GM18505 (cell line): ENCODE measurements at regions not wholly inside any gene's neighbourhood (a gene's known extent, or its start where the extent isn't known, plus 50 kb on each side); places are given as distances from the start of the nearest gene placed in this dataset.
"Not testable (repeated sequence)": the region's sequence is repeated elsewhere in the genome, so short reads cannot be mapped to it uniquely, and the experiment has no call there.

Experiments
- ATAC-seq: cut with Tn5 transposase; IDR thresholded peaks from one replicate; pipeline ENCODE4 v1.9.1; 2021; ENCODE audit not compliant: unreplicated experiment
- POLR2A ChIP-seq: IDR thresholded peaks from 4 replicates; pipeline ENCODE4 v1.6.1; 2011; ENCODE audit warnings: borderline replicate concordance; ENCODE audit not compliant: insufficient read depth, insufficient read length; ENCODE audit errors: extremely low read depth

DNA sequence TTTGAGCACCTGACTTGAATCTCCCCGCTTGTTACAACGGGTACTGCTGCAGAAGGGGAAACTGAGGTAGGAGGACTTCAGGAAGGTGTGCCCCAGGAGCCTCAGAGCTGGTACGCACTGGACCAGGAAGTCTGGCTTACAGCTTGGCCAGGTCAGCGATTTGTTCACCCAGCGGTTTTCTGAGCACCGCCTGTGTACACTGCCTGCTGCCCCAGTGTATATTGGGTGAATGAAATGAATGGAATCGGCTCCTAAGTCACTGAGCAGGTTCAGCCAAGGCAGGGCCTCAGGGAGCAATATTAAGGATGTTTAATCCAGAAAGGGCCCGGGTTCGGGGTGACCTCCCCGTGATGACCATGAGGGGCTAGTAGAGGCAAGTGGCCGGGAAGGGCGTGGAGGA is 164.0 kb upstream of the CIBAR2 start:
- no peak for TF ChIP-seq POLR2A

DNA sequence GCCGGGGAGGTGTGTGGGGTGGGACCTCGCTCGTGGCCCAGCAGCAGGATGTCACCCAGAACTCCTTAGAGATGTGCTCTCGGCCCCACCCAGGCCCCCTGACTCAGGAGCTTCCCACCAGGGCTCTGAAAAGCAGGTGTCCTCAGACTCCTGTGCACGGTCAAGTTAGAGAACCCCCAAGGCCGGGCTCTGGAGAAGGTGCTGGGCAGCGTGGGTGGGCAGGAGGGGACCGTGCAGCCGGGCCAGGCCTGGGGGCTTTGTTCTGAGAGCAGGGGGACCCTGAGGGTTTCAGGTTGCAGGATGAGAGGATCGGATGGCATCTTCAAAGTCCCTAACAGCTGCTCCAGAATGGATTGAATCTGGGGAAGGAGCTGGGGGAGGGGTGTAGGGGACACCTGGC is 164.4 kb upstream of the CIBAR2 start:
- TF ChIP-seq POLR2A: no peak
- no peak for ATAC-seq

More for the DNA sequence above, 164.0 kb upstream of the CIBAR2 start:
- ATAC-seq: no peak

DNA sequence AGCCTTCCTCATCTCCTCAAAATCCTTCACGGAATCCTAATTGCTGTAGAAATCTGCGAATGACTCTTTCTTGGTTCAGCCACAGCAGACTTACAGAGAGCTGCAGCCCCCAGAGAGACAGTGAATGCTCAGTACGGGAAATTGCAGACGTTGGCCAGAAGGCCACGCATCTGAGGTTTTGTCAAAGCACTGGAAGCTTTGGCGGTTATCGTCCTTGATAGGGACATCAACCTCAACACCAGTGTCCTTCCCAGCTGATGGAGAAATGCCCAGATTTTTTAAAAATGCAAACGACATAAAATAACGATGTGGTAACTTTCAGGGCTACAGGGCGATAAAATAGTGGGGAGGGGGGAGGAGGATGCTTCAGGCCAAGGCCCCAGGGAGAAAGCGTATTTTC is 166.6 kb upstream of the CIBAR2 start:
- TF ChIP-seq POLR2A: no peak
- no peak for ATAC-seq

DNA sequence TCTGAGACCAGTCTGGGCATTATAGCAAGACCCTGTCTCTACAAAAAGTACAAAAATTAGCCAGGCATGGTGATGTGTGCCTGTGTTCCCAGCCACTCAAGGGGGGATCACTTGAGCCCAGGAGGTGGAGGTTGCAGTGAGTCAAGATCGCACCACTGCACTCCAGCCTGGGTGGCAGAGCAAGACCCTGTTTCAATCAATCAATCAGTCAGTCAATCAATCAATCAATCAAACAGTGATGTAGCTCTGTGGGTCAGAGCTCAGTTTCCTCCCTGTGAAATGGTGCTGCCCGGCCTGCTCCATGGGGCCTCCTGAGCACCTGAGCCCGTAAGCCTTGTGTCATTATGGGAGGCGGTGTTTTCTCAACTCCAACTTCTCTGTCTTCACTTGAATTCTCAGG is 167.1 kb upstream of the CIBAR2 start:
- no peak for TF ChIP-seq POLR2A
- no peak for ATAC-seq

DNA sequence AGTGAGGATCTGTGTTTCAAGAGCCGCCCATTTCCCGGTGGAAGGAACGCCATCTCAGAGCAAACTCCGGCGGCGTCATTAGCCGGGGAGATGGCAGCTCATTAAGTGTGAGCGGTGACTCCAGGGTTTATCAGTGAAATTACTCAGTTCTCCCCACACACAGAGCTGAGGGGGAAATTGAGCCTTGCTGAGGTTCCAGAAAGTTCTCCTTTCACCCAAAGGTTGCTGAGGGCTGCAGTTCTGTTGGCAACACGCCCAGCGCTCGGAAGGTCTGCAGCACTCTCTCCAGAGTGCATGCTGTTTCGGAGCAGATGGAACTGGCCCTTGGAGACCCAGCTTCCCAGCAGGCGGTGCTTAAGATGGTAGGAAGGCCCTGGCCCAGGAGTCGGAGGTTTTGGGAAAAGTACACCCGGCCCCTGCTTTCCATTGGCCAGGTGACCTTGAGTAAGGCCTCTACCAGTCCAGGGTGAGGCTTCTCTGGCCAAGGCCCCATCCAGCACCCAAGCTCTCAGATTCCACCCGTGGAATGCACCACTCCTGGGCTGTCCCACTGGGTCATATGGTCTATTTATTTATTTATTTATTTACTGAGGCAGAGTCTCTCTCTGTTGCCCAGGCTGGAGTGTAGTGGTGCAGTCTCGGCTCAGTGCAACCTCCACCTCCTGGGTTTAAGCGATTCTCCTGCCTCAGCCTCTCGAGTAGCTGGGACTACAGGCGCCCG is 167.7 kb upstream of the CIBAR2 start:
- no peak for TF ChIP-seq POLR2A
- ATAC-seq: no peak

DNA sequence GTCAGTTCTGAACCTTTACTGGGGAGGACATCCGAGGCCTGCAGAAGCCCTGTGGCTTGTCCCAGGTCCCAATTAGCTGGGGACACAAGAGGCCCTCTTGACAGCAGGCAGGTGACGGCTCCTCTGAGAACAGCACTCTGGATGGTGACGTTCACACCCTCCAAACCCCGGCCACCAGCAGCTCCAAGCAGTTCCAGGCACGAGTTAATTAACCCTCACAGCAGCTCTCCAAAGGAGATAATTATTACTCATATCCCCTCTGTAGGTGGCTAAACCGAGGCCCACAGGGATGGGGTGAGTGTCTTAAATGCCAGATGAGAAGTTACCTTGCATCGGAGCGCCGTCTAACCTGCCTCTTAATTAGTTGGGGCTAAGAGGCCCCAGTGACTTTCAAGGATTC is 168.9 kb upstream of the CIBAR2 start:
- TF ChIP-seq POLR2A: no peak
- no peak for ATAC-seq

DNA sequence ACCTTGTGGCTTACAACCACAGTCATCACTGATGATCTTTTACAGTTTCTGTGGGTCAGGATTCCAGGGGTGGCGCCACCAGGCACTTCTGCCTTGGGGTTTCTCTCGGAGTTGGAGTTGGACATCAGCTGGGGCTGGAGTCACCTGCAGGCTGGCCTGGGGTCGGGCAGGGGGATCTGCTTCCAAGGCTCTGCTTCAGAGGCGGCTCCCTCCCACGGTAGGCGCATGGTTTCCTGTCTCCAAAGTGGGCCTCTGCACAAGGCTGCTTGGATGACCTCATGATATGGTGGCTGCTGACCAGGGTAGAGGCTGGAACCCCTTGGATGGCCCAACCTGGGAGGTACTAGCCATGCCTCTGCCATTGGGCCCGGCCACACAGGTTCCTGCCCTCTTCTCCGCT is 170.6 kb upstream of the CIBAR2 start:
- ATAC-seq: no peak
- no peak for TF ChIP-seq POLR2A

DNA sequence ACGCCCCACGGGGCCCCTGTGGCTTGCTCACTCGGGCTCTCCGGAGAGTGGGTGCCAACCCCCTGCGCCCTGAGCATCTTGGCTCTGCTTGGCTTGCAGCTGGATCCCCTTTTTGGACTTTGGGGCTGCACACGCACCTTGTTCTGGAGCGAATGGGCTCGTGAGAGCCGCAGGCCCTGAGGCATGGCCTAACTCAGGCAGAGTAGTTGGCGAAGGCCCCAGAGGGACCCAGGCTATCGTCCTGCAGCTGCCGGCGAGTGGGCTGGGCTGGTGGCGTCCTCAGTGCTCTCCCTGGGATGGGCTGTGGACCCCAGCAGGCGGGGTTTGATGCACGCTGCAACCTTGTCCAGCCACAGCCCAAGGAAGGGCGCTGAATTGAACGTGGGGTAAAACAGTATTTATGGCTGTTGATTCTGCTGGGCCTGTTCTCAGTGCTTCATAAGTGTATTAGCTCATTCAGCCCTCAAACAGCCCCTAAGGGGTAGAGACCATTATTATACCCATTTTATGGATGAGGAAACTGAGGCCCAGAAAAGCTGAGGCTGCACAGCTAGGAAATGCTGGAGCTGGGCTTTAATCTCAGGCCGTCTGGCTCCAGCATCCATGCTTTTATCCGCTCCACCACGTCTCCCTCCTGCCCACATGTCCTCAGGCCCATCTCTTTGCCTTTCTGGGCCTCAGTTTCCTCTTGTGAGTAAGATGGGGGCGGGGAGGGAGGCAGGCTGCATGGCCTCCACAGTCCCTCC is 171.2 kb upstream of the CIBAR2 start:
- no peak for ATAC-seq
- no peak for TF ChIP-seq POLR2A

DNA sequence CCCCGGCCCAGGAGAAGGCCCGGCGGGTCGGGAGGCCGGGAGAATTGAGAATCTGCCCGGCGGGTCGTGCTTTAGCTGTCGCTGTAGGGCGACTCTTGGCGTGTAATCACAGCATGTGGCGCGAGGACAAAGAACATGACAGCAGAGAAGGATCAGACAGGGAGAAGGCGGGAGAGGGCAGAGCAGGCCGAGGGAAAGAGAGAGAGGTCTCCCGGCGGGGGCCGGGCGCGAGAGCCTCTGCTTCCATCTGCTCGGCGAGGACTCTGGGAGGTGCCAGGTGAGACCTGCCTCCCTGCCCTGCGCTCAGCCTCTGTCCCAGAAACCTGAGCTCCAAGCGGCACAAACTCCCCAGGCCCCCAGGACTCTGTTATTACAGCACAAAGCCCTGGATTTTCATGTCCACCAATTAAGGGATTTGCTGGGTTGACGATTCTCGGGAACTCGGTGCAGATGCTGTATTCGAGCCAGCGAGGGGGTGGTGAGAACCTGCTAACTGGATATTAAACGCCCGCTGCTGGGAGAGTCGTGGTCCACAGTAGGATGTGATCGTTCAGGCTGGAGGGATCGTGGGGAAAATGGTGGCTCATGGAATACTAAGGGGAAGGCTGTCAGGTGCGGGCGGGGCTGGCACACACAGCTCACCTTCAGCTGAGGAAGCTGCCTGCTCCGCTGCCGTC is 172.0 kb upstream of the CIBAR2 start:
- ATAC-seq: no peak
- no peak for TF ChIP-seq POLR2A

DNA sequence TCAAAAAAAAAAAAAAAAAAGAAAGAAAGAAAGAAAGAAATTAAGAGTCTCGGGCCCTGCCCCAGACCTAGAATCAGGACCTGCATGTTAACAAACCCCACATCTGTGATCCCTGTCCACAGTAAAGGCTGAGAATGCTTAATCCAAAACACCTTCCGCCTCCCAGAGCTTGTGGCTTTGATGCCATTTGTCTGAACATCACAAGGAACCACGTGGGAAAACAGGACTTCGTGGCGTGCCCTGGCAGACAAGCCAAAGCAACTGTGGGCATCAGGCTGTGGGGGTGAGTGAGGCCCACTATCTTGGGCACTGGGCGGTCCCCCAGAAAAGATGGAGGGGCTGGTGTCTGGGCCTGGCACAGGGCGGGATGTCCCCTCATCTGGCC is 173.4 kb upstream of the CIBAR2 start:
- no peak for TF ChIP-seq POLR2A

DNA sequence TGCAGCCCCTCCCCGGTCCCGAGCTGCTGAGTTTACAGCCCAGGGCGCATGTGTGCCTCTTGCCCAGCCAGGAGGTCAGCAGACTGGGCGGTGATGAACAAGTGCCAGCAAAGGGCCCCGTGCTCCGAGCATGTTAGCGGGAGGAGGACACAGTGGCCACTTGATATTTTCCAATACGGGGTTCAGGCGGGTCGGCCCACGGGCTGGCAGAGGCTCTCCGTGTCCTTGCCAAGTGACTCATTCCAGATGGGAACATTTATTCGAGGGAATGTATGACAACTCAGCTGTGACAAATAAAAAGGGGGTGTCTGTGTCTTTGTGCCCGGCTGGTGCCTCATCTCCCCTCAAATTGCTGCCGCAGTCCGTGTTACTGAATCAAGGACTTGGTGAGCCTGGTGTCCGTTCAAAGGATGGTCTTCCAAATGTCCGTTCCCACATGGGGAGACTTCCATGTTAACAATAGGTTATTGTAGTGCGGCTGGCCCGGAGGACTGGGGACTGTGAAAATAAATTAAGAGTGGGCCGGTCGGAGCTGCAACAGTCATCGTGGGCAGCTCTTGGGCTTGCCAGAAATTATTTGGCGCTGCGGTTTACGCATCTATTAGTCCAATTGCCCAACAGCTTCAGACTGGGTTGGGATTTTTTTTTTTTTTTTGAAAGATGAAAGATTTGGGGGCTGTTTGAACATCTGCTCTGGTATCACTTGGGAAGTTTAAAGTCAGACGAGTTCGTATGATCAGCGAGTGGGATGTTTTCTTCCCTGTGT is 174.0 kb upstream of the CIBAR2 start:
- no peak for TF ChIP-seq POLR2A

More for the DNA sequence above, 173.4 kb upstream of the CIBAR2 start:
- no peak for ATAC-seq

DNA sequence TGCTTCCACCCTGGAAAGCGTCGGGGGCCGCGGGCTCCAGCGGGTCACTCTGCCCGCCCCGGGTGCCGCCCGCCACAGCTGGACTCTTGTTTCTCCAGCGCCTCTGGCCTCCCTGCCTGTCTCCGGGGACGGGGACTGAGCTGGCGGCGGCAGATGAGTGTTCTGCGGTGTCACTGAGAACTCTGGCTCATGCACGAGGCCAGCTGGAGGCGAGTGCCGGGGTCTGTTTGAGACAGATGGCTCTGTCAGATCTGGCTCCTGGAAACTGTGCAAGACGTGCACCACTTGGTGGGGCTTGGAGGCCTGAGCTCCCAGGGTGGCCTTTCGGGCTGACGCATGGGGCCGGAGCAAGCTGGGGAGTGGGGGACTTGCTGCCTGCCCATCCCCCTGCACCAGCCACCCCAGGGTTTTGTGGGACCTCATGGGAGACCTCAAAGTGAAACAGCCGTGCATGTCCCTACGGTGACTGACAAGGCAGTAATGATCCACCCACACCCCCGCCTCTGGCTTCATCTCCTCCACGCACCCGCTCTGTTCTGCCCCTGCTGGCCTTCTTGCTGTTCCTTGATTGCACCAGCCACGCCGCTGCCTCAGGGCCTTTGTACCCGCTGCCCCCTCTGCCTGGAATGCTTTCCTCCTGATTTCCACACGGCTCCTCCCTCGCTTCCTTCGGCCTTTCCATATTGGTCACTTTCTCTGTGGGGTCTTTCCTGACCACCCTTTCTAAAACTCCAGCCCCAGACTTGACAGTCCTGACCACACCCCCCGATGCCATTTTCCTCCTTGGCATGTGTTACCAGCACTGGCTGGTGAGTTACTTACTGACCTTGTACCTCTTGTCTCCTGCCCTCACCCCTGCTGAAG is 174.9 kb upstream of the CIBAR2 start:
- ATAC-seq: no peak
- TF ChIP-seq POLR2A: no peak

More for the DNA sequence above, 174.0 kb upstream of the CIBAR2 start:
- ATAC-seq: no peak

DNA sequence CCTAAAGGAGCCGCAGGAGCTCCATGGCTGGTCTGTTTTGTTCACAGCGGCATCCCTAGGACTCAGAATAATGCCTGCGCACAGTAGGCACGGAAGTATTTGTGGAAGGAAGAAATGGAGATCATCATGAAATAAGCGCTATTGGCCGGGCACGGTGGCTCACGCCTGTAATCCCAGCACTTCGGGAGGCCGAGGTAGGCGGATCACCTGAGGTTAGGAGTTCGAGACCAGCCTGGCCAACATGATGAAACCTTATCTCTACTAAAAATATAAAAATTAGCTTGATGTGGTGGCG is 175.5 kb upstream of the CIBAR2 start:
- ATAC-seq: not testable (repeated sequence)

DNA sequence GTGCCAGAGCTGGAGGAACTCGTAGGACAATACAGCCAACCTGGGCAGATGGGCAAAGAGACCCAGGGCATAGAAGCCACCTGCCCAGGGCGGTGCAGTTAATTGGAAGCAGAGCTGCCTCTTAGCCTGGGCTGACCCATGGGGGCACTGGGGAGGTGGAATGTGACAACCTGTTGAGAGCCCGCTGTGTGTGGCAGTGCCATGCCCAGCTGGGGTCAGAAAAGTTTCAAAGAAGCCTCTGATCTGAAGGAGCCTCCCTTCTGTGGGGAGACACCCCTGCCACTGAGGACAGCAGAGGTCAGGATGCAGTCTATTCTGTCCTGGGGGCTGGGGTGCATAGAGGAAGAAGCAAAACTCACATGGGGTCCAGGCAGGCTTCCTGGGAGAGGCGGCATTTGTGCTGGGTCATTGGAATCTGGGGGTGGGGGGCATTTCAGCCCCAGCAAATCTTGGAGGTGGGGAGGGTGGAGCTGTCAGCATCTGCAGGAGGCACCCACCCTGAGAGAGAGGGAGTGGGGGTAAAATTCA is 176.1 kb upstream of the CIBAR2 start:
- ATAC-seq: no peak
- TF ChIP-seq POLR2A: no peak
